ENCODE measurements at regions not wholly inside any gene's neighbourhood (a gene's known extent, or its start where the extent isn't known, plus 50 kb on each side); places are given as distances from the start of the nearest gene placed in this dataset.
A peak's percentile ranks its signal among the peaks of the same experiment; 100 is the strongest.

GRCh38 chr7:12741951-12742575 is 54.6 kb downstream of the ARL4A start:
- no CpG with 5 or more reads among the region's 1 CpG for WGBS (ENCODE audit: insufficient coverage)
- Histone ChIP-seq H3K36me3 (ENCODE audit: control insufficient read depth, insufficient read depth, low read length) (no peaks in the 10 kb centered on the region), H3K4me3 (ENCODE audit: low read depth, low read length) (no peak overlapping the region)

GRCh38 chr7:12746211-12746610 is 58.8 kb downstream of the ARL4A start:
- H3K27ac ChIP-seq (ENCODE audit: low read depth, low read length): no peak overlapping the region
- no peak for DNase-seq (ENCODE audit: low read depth in 4 of 6, low spot score in 6 of 6)
- no CpG with 5 or more reads among the region's 1 CpG for WGBS (ENCODE audit: insufficient coverage)
- H3K27me3 ChIP-seq (ENCODE audit: control insufficient read depth, insufficient read depth, low read length): no peaks in the 10 kb centered on the region
- no peaks in the 10 kb centered on the region for H3K36me3 ChIP-seq (ENCODE audit: control insufficient read depth, insufficient read depth, low read length)
- no peaks in the 10 kb centered on the region for H3K9me3 ChIP-seq (ENCODE audit: control insufficient read depth, insufficient read depth, low read length)
- no peak overlapping the region for H3K4me3 ChIP-seq (ENCODE audit: low read depth, low read length)
- no peaks in the 10 kb centered on the region for H3K4me1 ChIP-seq (ENCODE audit: control insufficient read depth, insufficient read depth, low read length)

More at GRCh38 chr7:12741951-12742575, 54.6 kb downstream of the ARL4A start:
- DNase-seq (ENCODE audit: low read depth in 4 of 6, low spot score in 6 of 6): no peak
- Histone ChIP-seq H3K9me3 (ENCODE audit: control insufficient read depth, insufficient read depth, low read length) (no peaks in the 10 kb centered on the region), H3K27me3 (ENCODE audit: control insufficient read depth, insufficient read depth, low read length) (no peaks in the 10 kb centered on the region), H3K4me1 (ENCODE audit: control insufficient read depth, insufficient read depth, low read length) (no peaks in the 10 kb centered on the region), H3K27ac (ENCODE audit: low read depth, low read length) (no peak overlapping the region)

GRCh38 chr7:12747687-12748306 is 60.4 kb downstream of the ARL4A start:
- H3K27ac ChIP-seq (ENCODE audit: low read depth, low read length): no peak overlapping the region
- H3K36me3 ChIP-seq (ENCODE audit: control insufficient read depth, insufficient read depth, low read length): no peaks in the 10 kb centered on the region
- no peak overlapping the region for H3K4me3 ChIP-seq (ENCODE audit: low read depth, low read length)
- no peaks in the 10 kb centered on the region for H3K4me1 ChIP-seq (ENCODE audit: control insufficient read depth, insufficient read depth, low read length)
- no peak for DNase-seq (ENCODE audit: low read depth in 4 of 6, low spot score in 6 of 6)
- WGBS (ENCODE audit: insufficient coverage): 100% methylated on average over 5 of the region's 10 CpGs
- H3K27me3 ChIP-seq (ENCODE audit: control insufficient read depth, insufficient read depth, low read length): no peaks in the 10 kb centered on the region
- H3K9me3 ChIP-seq (ENCODE audit: control insufficient read depth, insufficient read depth, low read length): no peaks in the 10 kb centered on the region

DNA sequence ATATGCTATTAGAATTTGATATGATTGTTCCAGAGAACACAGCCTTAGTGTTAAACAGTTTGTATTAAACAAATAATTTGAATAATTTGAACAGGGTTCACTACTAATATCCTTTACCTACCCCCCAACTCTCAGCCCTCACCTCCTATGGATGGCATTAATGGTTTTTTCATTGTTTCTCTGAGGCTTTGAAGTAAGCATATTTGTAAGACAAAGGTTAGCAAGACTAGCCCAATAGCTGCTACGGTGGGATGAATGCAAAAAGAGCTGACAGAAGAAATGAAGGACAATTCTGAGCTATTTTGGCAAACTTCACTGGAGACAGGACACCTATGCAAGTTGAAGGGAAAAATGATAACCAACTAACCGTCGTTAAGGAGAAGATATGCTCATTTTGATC is 61.6 kb downstream of the ARL4A start:
- H3K4me1 ChIP-seq (ENCODE audit: control insufficient read depth, insufficient read depth, low read length): no peaks in the 10 kb centered on the region
- H3K4me3 ChIP-seq (ENCODE audit: low read depth, low read length): no peak overlapping the region
- H3K27ac ChIP-seq (ENCODE audit: low read depth, low read length): no peak overlapping the region
- WGBS (ENCODE audit: insufficient coverage): 38% methylated on average over 1 of the region's 3 CpGs
- DNase-seq (ENCODE audit: low read depth in 4 of 6, low spot score in 6 of 6): no peak
- no peaks in the 10 kb centered on the region for H3K36me3 ChIP-seq (ENCODE audit: control insufficient read depth, insufficient read depth, low read length)
- H3K27me3 ChIP-seq (ENCODE audit: control insufficient read depth, insufficient read depth, low read length): no peaks in the 10 kb centered on the region
- no peaks in the 10 kb centered on the region for H3K9me3 ChIP-seq (ENCODE audit: control insufficient read depth, insufficient read depth, low read length)

GRCh38 chr7:12749746-12750145 is 62.3 kb downstream of the ARL4A start:
- no CpG with 5 or more reads among the region's 2 CpGs for WGBS (ENCODE audit: insufficient coverage)
- H3K4me3 ChIP-seq (ENCODE audit: low read depth, low read length): no peak overlapping the region
- no peaks in the 10 kb centered on the region for H3K36me3 ChIP-seq (ENCODE audit: control insufficient read depth, insufficient read depth, low read length)
- DNase-seq (ENCODE audit: low read depth in 4 of 6, low spot score in 6 of 6): no peak
- H3K27ac ChIP-seq (ENCODE audit: low read depth, low read length): no peak overlapping the region
- no peaks in the 10 kb centered on the region for H3K4me1 ChIP-seq (ENCODE audit: control insufficient read depth, insufficient read depth, low read length)
- no peaks in the 10 kb centered on the region for H3K9me3 ChIP-seq (ENCODE audit: control insufficient read depth, insufficient read depth, low read length)
- H3K27me3 ChIP-seq (ENCODE audit: control insufficient read depth, insufficient read depth, low read length): no peaks in the 10 kb centered on the region

- DNase-seq (ENCODE audit: low read depth in 4 of 6, low spot score in 6 of 6): no peak
- WGBS (ENCODE audit: insufficient coverage): no CpG with 5 or more reads among the region's 3 CpGs
- no peak overlapping the region for H3K27ac ChIP-seq (ENCODE audit: low read depth, low read length)
- H3K36me3 ChIP-seq (ENCODE audit: control insufficient read depth, insufficient read depth, low read length): no peaks in the 10 kb centered on the region
- H3K4me3 ChIP-seq (ENCODE audit: low read depth, low read length): no peak overlapping the region
- H3K9me3 ChIP-seq (ENCODE audit: control insufficient read depth, insufficient read depth, low read length): no peaks in the 10 kb centered on the region
- H3K4me1 ChIP-seq (ENCODE audit: control insufficient read depth, insufficient read depth, low read length): no peaks in the 10 kb centered on the region
- no peaks in the 10 kb centered on the region for H3K27me3 ChIP-seq (ENCODE audit: control insufficient read depth, insufficient read depth, low read length)
Measured at GRCh38 chr7:12751764-12752163, 64.3 kb downstream of the ARL4A start.

- no peaks in the 10 kb centered on the region for H3K27me3 ChIP-seq (ENCODE audit: control insufficient read depth, insufficient read depth, low read length)
- no peak overlapping the region for H3K4me3 ChIP-seq (ENCODE audit: low read depth, low read length)
- H3K4me1 ChIP-seq (ENCODE audit: control insufficient read depth, insufficient read depth, low read length): no peaks in the 10 kb centered on the region
- WGBS (ENCODE audit: insufficient coverage): 100% methylated on average over 2 of the region's 3 CpGs
- no peaks in the 10 kb centered on the region for H3K36me3 ChIP-seq (ENCODE audit: control insufficient read depth, insufficient read depth, low read length)
- H3K27ac ChIP-seq (ENCODE audit: low read depth, low read length): no peak overlapping the region
- no peak for DNase-seq (ENCODE audit: low read depth in 4 of 6, low spot score in 6 of 6)
- H3K9me3 ChIP-seq (ENCODE audit: control insufficient read depth, insufficient read depth, low read length): no peaks in the 10 kb centered on the region
Measured at GRCh38 chr7:12754179-12754578, 66.7 kb downstream of the ARL4A start.

GRCh38 chr7:12756821-12757220 is 69.4 kb downstream of the ARL4A start:
- H3K4me1 ChIP-seq (ENCODE audit: control insufficient read depth, insufficient read depth, low read length): no peaks in the 10 kb centered on the region
- H3K9me3 ChIP-seq (ENCODE audit: control insufficient read depth, insufficient read depth, low read length): no peaks in the 10 kb centered on the region
- no peak overlapping the region for H3K27ac ChIP-seq (ENCODE audit: low read depth, low read length)
- H3K4me3 ChIP-seq (ENCODE audit: low read depth, low read length): no peak overlapping the region
- no peaks in the 10 kb centered on the region for H3K27me3 ChIP-seq (ENCODE audit: control insufficient read depth, insufficient read depth, low read length)
- DNase-seq (ENCODE audit: low read depth in 4 of 6, low spot score in 6 of 6): no peak
- WGBS (ENCODE audit: insufficient coverage): no CpG with 5 or more reads among the region's 4 CpGs
- no peaks in the 10 kb centered on the region for H3K36me3 ChIP-seq (ENCODE audit: control insufficient read depth, insufficient read depth, low read length)

DNA sequence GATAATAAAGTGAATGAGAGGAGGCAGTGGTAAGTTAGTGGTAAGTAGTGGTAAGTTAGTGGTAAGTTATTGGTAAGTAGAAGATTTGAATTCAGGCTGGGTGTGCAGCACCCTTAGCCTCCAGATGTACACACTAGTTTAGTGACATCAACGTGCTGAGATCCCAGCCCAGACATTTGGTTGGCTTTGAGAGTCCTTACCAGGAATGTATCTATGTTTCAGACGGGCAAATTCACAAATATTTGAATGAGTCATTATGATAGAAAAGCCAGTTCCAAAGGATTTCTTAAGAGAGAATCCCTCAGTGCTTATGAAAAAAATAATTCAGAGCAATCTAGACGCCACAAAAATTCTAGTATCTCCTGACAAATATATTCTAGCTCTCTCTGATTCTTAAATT is 70.0 kb downstream of the ARL4A start:
- Histone ChIP-seq H3K4me3 (ENCODE audit: low read depth, low read length) (no peak overlapping the region), H3K27ac (ENCODE audit: low read depth, low read length) (no peak overlapping the region), H3K4me1 (ENCODE audit: control insufficient read depth, insufficient read depth, low read length) (no peaks in the 10 kb centered on the region), H3K9me3 (ENCODE audit: control insufficient read depth, insufficient read depth, low read length) (no peaks in the 10 kb centered on the region), H3K36me3 (ENCODE audit: control insufficient read depth, insufficient read depth, low read length) (no peaks in the 10 kb centered on the region), H3K27me3 (ENCODE audit: control insufficient read depth, insufficient read depth, low read length) (no peaks in the 10 kb centered on the region)
- WGBS (ENCODE audit: insufficient coverage): no CpG with 5 or more reads among the region's 3 CpGs
- no peak for DNase-seq (ENCODE audit: low read depth in 4 of 6, low spot score in 6 of 6)

GRCh38 chr7:12759151-12759550 is 71.7 kb downstream of the ARL4A start:
- Histone ChIP-seq H3K36me3 (ENCODE audit: control insufficient read depth, insufficient read depth, low read length) (no peaks in the 10 kb centered on the region), H3K9me3 (ENCODE audit: control insufficient read depth, insufficient read depth, low read length) (no peaks in the 10 kb centered on the region), H3K4me3 (ENCODE audit: low read depth, low read length) (no peak overlapping the region), H3K27ac (ENCODE audit: low read depth, low read length) (no peak overlapping the region), H3K4me1 (ENCODE audit: control insufficient read depth, insufficient read depth, low read length) (no peaks in the 10 kb centered on the region), H3K27me3 (ENCODE audit: control insufficient read depth, insufficient read depth, low read length) (no peaks in the 10 kb centered on the region)
- DNase-seq (ENCODE audit: low read depth in 4 of 6, low spot score in 6 of 6): peak in 2 of 6 donors; percentile 49 to 83
- no CpG with 5 or more reads among the region's 1 CpG for WGBS (ENCODE audit: insufficient coverage)
